ENCODE measurements at regions not wholly inside any gene's neighbourhood (a gene's known extent, or its start where the extent isn't known, plus 50 kb on each side); places are given as distances from the start of the nearest gene placed in this dataset.

- Histone ChIP-seq H3K4me1 (peaks cover 0 to 4% of the 10 kb centered on the region in 2 donors), H3K36me3 (no peaks in the 10 kb centered on the region), H3K9me3 (no peaks in the 10 kb centered on the region), H3K27me3 (no peaks in the 10 kb centered on the region), H3K27ac (no peak overlapping the region), H3K4me3 (no peak overlapping the region)
- no peak for TF ChIP-seq CTCF (IDR thresholded peaks at IDR 0.05 in 4 of 5, conservative IDR thresholded peaks at IDR 0.05 in 1 of 5)
- TF ChIP-seq POLR2A (IDR thresholded peaks at IDR 0.05): no peak
- ATAC-seq (no peak), DNase-seq (no peak)
- intact Hi-C loops (cut with DNase I; ENCODE audit: low total_unique reads): no loop called here
- in situ Hi-C loops (cut with MboI; ENCODE audit: low sequenced_read_pairs in 4 of 4): no loop called here
Observed at GRCh38 chr3:177444696-177445095, 247.4 kb upstream of the TBL1XR1 start.

- no peaks in the 10 kb centered on the region for H3K27me3 ChIP-seq
- TF ChIP-seq CTCF (IDR thresholded peaks at IDR 0.05 in 4 of 5, conservative IDR thresholded peaks at IDR 0.05 in 1 of 5): no peak
- no peak for TF ChIP-seq POLR2A (IDR thresholded peaks at IDR 0.05)
- H3K36me3 ChIP-seq: no peaks in the 10 kb centered on the region
- in situ Hi-C loops (cut with MboI; ENCODE audit: low sequenced_read_pairs in 4 of 4): no loop called here
- H3K4me1 ChIP-seq: peaks cover 0 to 4% of the 10 kb centered on the region in 2 donors
- intact Hi-C loops (cut with DNase I; ENCODE audit: low total_unique reads): no loop called here
- H3K4me3 ChIP-seq: no peak overlapping the region
- H3K27ac ChIP-seq: no peak overlapping the region
- DNase-seq (no peak), ATAC-seq (no peak)
- no peaks in the 10 kb centered on the region for H3K9me3 ChIP-seq
Observed at GRCh38 chr3:177445549-177445948, 248.3 kb upstream of the TBL1XR1 start.

- in situ Hi-C loops (cut with MboI; ENCODE audit: low sequenced_read_pairs in 4 of 4) (no loop called here), intact Hi-C loops (cut with DNase I; ENCODE audit: low total_unique reads) (no loop called here)
- TF ChIP-seq POLR2A (IDR thresholded peaks at IDR 0.05): no peak
- no peak for TF ChIP-seq CTCF (IDR thresholded peaks at IDR 0.05 in 4 of 5, conservative IDR thresholded peaks at IDR 0.05 in 1 of 5)
- H3K27me3 ChIP-seq: no peaks in the 10 kb centered on the region
- no peak overlapping the region for H3K27ac ChIP-seq
- no peaks in the 10 kb centered on the region for H3K36me3 ChIP-seq
- ATAC-seq: peak in 1 of 2 donors; percentile 33
- peaks cover 0 to 4% of the 10 kb centered on the region in 2 donors for H3K4me1 ChIP-seq
- H3K4me3 ChIP-seq: no peak overlapping the region
- H3K9me3 ChIP-seq: no peaks in the 10 kb centered on the region
- no peak for DNase-seq
Observed at GRCh38 chr3:177446165-177446601, 248.9 kb upstream of the TBL1XR1 start.

GRCh38 chr3:177447938-177448337 is 250.7 kb upstream of the TBL1XR1 start:
- no peak for ATAC-seq
- intact Hi-C loops (cut with DNase I; ENCODE audit: low total_unique reads): no loop called here
- Histone ChIP-seq H3K4me1 (peaks cover 0 to 16% of the 10 kb centered on the region in 2 donors), H3K27ac (no peak overlapping the region), H3K36me3 (no peaks in the 10 kb centered on the region), H3K27me3 (no peaks in the 10 kb centered on the region), H3K9me3 (no peaks in the 10 kb centered on the region), H3K4me3 (no peak overlapping the region)
- no peak for TF ChIP-seq POLR2A (IDR thresholded peaks at IDR 0.05)
- no peak for TF ChIP-seq CTCF (IDR thresholded peaks at IDR 0.05 in 4 of 5, conservative IDR thresholded peaks at IDR 0.05 in 1 of 5)
- in situ Hi-C loops (cut with MboI; ENCODE audit: low sequenced_read_pairs in 4 of 4): no loop called here
- DNase-seq: no peak

- no peak overlapping the region for H3K4me3 ChIP-seq
- H3K4me1 ChIP-seq: peaks cover 0 to 11% of the 10 kb centered on the region in 2 donors
- ATAC-seq: no peak
- DNase-seq: no peak
- H3K27ac ChIP-seq: no peak overlapping the region
- H3K9me3 ChIP-seq: no peaks in the 10 kb centered on the region
- no peak for TF ChIP-seq POLR2A (IDR thresholded peaks at IDR 0.05)
- no peak for TF ChIP-seq CTCF (IDR thresholded peaks at IDR 0.05 in 4 of 5, conservative IDR thresholded peaks at IDR 0.05 in 1 of 5)
- H3K36me3 ChIP-seq: no peaks in the 10 kb centered on the region
- H3K27me3 ChIP-seq: no peaks in the 10 kb centered on the region
- intact Hi-C loops (cut with DNase I; ENCODE audit: low total_unique reads): no loop called here
- in situ Hi-C loops (cut with MboI; ENCODE audit: low sequenced_read_pairs in 4 of 4): no loop called here
Observed at GRCh38 chr3:177448987-177449359, 251.7 kb upstream of the TBL1XR1 start.
